Osteoblast (primary cell): ENCODE measurements at regions not wholly inside any gene's neighbourhood (a gene's known extent, or its start where the extent isn't known, plus 50 kb on each side); places are given as distances from the start of the nearest gene placed in this dataset.

ENCODE experiments used
- DNase-seq: peaks from one replicate; pipeline ENCODE4 v3.0.0; 2011; ENCODE audit warnings: low spot score, mixed read lengths; ENCODE audit not compliant: insufficient read length; ENCODE audit errors: missing footprints
- H2AFZ ChIP-seq: 2 replicates; pipeline ENCODE4 v1.6.0; 2011; ENCODE audit warnings: mild to moderate bottlenecking, low read length
- H3K27ac ChIP-seq: 2 replicates; pipeline ENCODE4 v1.5.1; 2011; ENCODE audit warnings: mild to moderate bottlenecking, low read depth, low read length, moderate library complexity
- H3K27me3 ChIP-seq: 2 replicates; pipeline ENCODE4 v1.6.0; 2012; ENCODE audit warnings: mild to moderate bottlenecking, control low read depth, inconsistent platforms, low read length, moderate library complexity; ENCODE audit not compliant: insufficient read depth
- H3K36me3 ChIP-seq: 2 replicates; pipeline ENCODE4 v1.5.1; 2011; ENCODE audit warnings: mild to moderate bottlenecking, low read length, control low read depth, moderate library complexity; ENCODE audit not compliant: insufficient read depth
- H3K4me1 ChIP-seq: 2 replicates; pipeline ENCODE4 v1.5.1; 2011; ENCODE audit warnings: mild to moderate bottlenecking, low read length, control low read depth, moderate library complexity; ENCODE audit not compliant: insufficient read depth
- H3K4me2 ChIP-seq: 2 replicates; pipeline ENCODE4 v1.6.0; 2011; ENCODE audit warnings: mild to moderate bottlenecking, low read length; ENCODE audit not compliant: insufficient read depth
- H3K4me3 ChIP-seq: fragments of 200-600 bp; sonication (generic); 3 replicates; pipeline ENCODE4 v1.5.1; 2012; ENCODE audit warnings: mild to moderate bottlenecking, low read length, inconsistent platforms; ENCODE audit not compliant: insufficient read depth
- H3K79me2 ChIP-seq: 2 replicates; pipeline ENCODE4 v1.6.0; 2012; ENCODE audit warnings: mild to moderate bottlenecking, low read length, control low read depth, inconsistent platforms; ENCODE audit not compliant: insufficient read depth
- H3K9me3 ChIP-seq: 2 replicates; pipeline ENCODE4 v1.5.1; 2011; ENCODE audit warnings: low read depth, low read length, control low read depth
- H4K20me1 ChIP-seq: 2 replicates; pipeline ENCODE4 v1.6.0; 2012; ENCODE audit warnings: mild to moderate bottlenecking, low read length, control low read depth; ENCODE audit not compliant: insufficient read depth
- TF ChIP-seq, protein P1 (sequence below): IDR thresholded peaks from 2 replicates; pipeline ENCODE4 v1.5.1; 2011; ENCODE audit warnings: mild to moderate bottlenecking, low read depth, low read length, moderate library complexity; ENCODE audit errors: extremely low read depth

DNA sequence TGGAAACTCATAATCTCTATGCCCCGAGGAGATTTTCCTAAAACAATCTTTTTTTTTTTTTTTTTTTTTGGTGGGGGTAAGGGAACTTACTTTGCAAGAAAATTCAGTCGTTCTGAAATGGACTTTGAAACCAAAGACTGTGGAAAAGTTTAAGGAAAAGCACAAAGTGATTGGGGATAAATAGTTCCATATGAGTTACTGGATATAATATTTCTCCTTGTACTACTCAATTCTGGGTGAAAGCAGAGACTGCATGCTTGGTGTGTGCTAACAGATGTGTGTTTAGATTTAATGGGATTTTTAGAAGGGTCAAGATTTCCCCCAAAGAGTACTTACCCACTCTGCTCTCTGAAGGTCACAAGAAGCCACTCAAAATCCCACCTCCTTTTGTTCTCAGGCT is 204.9 kb upstream of the USP24 start:
- Histone ChIP-seq H3K27me3 (no peaks in the 10 kb centered on the region), H4K20me1 (no peaks in the 10 kb centered on the region), H3K9me3 (no peaks in the 10 kb centered on the region), H3K36me3 (no peaks in the 10 kb centered on the region), H3K27ac (no peak overlapping the region), H3K4me1 (peaks cover 8% of the 10 kb centered on the region), H2AFZ (no peak overlapping the region), H3K79me2 (no peaks in the 10 kb centered on the region), H3K4me3 (no peak overlapping the region), H3K4me2 (no peak overlapping the region)
- no peak for DNase-seq
- TF ChIP-seq, protein P1, sequence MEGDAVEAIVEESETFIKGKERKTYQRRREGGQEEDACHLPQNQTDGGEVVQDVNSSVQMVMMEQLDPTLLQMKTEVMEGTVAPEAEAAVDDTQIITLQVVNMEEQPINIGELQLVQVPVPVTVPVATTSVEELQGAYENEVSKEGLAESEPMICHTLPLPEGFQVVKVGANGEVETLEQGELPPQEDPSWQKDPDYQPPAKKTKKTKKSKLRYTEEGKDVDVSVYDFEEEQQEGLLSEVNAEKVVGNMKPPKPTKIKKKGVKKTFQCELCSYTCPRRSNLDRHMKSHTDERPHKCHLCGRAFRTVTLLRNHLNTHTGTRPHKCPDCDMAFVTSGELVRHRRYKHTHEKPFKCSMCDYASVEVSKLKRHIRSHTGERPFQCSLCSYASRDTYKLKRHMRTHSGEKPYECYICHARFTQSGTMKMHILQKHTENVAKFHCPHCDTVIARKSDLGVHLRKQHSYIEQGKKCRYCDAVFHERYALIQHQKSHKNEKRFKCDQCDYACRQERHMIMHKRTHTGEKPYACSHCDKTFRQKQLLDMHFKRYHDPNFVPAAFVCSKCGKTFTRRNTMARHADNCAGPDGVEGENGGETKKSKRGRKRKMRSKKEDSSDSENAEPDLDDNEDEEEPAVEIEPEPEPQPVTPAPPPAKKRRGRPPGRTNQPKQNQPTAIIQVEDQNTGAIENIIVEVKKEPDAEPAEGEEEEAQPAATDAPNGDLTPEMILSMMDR, result no peak

DNA sequence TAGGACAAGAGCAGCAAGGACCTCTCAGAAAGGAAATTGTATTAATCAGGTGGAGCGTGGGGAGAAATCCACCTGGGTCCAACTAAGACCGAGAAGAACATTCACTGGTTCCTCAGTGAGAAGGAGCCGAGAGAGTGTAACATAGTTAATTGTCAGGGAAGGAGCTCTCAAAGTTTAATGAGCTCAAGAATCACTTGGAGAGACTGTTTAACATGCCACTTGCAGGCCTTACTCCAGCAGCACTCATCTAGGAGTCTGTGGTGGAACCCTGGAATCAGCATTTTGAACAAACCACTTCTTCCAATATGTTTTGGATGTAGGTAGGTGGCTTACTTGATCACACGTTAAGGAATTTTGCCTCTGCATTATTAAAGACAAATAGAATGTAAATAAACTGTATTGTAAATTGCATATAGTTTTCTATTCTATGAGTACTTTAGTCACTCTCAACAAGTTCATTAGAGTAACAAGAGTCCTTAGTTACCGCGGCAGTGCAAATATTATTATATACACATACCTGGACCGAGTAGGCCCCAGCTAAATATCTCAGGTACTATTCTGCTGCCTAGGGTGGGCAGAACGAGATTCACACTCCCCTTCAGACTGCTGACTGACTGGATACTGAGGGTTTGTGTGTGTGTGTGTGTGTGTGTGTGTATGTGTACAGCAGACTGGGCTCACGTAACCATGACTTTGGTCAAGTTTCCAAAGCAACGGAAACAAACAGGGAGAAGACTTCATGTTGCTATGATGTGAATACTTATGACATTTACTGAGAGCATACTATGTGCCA is 203.2 kb upstream of the USP24 start:
- no peaks in the 10 kb centered on the region for H4K20me1 ChIP-seq
- H3K4me1 ChIP-seq, result peaks cover 8% of the 10 kb centered on the region
- H3K79me2 ChIP-seq, result no peaks in the 10 kb centered on the region
- H3K27me3 ChIP-seq, result no peaks in the 10 kb centered on the region
- H3K27ac ChIP-seq, result no peak overlapping the region
- H3K4me3 ChIP-seq, result no peak overlapping the region
- DNase-seq, result no peak
- TF ChIP-seq, protein P1, result no peak
- no peak overlapping the region for H2AFZ ChIP-seq
- no peaks in the 10 kb centered on the region for H3K9me3 ChIP-seq
- no peak overlapping the region for H3K4me2 ChIP-seq
- H3K36me3 ChIP-seq, result no peaks in the 10 kb centered on the region

DNA sequence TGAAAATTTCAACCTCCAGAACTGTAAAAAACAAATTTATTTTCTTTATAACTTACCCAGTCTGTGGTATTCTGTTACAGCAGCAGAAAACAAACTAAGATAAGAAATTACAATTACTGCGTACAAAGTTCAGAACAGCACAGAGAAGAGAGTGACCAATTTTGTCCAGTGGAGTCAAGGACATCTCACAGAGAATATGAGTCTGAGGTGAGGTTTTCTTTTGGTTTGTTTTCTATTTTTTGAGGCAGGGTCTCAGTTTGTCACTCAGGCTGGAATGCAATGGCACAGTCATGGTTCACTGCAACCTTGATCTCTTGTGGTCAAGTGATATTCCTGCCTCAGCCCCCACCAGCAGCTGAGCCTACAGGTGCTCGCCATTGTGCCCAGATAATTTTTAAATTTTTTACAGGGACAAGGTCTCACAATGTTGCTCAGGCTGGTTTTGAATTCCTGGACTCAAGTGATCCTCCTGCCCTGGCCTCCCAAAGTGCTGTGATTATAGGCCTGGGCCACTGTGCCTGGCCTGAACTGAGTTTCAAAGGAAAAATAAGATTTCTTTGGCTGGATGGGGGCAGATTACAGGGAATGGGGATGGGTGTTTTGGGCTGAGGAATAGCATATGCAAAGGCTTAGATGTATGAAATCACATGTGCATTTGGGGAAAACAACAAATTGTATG is 201.1 kb upstream of the USP24 start:
- Histone ChIP-seq H3K9me3 (peaks cover 2% of the 10 kb centered on the region), H3K4me1 (peaks cover 6% of the 10 kb centered on the region), H3K27ac (no peak overlapping the region), H4K20me1 (no peaks in the 10 kb centered on the region), H3K79me2 (no peaks in the 10 kb centered on the region), H3K36me3 (no peaks in the 10 kb centered on the region), H2AFZ (no peak overlapping the region), H3K4me3 (no peak overlapping the region), H3K27me3 (no peaks in the 10 kb centered on the region), H3K4me2 (no peak overlapping the region)
- TF ChIP-seq, protein P1, result no peak
- no peak for DNase-seq

DNA sequence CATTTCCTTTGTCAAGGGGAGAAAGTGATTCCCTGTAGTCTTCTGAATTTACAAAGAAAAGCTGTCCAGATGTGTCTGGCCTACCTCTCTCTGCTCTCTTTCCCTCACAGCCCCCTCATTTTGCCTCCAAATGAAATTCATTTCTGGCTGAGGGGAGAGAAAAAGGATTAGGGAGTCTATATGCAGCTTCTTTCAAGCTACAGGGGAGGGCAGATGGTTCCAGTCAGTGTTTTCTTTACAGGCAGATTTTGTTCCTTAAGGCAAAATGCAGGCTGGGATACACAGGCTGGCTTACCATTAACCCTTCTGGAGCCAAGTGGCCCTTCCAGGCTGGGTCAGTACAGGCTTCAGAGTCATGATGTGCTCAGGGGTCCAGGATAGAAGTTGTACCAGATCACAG is 198.1 kb upstream of the USP24 start:
- Histone ChIP-seq H3K4me3 (no peak overlapping the region), H3K79me2 (no peaks in the 10 kb centered on the region)
- no peak for DNase-seq

More for the DNA sequence above, 198.1 kb upstream of the USP24 start:
- H3K9me3 ChIP-seq, result peaks cover 2% of the 10 kb centered on the region
- no peak overlapping the region for H3K4me2 ChIP-seq
- H4K20me1 ChIP-seq, result no peaks in the 10 kb centered on the region
- no peak overlapping the region for H2AFZ ChIP-seq
- H3K27me3 ChIP-seq, result no peaks in the 10 kb centered on the region
- H3K36me3 ChIP-seq, result no peaks in the 10 kb centered on the region
- H3K4me1 ChIP-seq, result no peaks in the 10 kb centered on the region
- TF ChIP-seq, protein P1, result no peak
- no peak overlapping the region for H3K27ac ChIP-seq
